GDM1 (cell line): ENCODE measurements at regions not wholly inside any gene's neighbourhood (a gene's known extent, or its start where the extent isn't known, plus 50 kb on each side); places are given as distances from the start of the nearest gene placed in this dataset.
"Not testable (repeated sequence)": the region's sequence is repeated elsewhere in the genome, so short reads cannot be mapped to it uniquely, and the experiment has no call there.

ENCODE experiments used
- DNase-seq: peaks from one replicate; lab custom pipeline; 2025; lab: John Stamatoyannopoulos, UW

DNA sequence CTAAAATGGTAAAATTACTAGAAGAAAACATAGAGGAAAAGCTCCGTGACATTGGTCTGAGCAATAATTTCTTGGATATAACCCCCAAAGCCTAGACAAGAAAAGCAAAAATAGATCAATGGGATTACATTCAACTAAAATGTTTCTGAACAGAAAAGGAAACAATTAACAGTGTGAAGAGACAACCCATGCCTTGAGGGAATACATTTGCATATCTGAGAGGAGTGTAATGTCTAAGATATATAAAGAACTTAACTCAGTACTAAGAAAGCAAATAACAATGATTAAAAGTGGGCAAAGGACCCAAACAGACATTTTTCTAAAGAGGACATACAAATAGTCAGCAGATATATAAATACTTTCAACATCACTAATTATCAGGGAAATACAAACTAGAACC lies 206.2 kb downstream of the VAPA start:
- no peak for DNase-seq

DNA sequence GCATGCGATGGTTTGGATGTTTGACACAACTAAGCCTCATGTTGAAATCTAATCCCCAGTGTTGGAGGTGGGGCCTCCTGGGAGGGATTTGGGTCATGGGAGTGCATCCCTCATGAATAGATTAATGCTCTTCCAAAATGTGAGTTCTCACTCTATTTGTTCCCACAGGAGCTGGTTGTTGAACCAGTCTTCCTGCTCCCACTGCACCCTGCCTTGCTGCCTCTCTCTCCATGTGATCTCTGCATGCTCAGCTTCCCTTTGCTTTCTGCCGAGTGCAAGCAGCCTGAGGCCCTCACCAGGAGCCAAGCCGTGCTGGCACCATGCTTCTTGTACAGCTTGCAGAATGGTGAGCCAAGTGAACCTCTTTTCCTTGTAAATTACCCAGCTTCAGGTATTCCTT lies 206.8 kb downstream of the VAPA start:
- no peak for DNase-seq

DNA sequence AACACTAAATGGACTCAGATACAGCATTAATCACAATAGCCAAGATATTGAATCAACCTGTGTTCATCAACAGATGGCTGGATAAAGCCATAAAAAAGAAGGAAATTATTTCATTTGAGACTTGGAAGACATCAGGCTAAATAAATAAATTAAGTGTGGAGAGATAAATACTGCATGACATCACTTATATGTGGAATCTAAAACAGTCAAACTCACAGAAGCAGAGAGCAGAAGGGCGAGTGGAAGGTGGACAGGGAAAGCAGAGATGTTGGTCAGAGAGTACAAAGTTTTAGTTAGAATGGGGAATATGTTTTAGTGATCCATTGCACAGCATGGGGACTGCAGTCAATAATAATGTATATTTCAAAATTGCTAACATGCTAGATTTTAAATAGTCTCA lies 207.2 kb downstream of the VAPA start:
- no peak for DNase-seq

DNA sequence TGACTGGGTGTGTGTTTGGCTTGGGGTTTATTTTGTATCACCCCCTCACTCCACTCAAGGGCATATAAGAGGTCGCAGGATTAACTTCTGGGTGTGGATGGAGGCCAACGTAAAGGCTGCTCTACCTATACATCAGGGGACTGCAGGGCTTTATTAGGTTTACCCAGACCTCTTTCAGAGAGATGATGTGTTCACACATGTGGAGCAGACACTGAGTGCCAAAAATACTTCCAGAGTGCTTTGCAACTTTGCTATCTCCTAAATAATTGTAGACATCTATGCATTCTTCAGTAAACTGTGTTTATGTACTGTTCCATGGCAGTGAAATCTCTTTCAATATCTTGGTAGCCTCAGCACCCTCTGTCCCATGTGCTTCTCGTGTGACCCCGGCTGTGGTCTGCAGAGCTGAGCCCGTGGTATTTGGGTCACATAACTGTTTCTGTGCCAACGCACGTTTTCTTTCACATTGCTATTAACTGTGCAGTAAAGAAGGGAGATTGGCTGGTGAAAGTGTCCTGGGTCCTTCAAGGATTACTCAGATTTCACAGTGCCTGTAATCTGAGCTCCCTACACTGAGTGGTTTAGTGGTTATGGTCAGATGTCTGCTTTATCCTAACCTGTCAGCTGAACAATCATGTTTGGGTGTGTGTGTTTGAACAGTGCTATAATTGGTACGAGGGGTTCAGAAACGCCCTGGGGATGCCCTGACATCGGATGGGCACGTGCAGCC lies 208.1 kb downstream of the VAPA start:
- no peak for DNase-seq

DNA sequence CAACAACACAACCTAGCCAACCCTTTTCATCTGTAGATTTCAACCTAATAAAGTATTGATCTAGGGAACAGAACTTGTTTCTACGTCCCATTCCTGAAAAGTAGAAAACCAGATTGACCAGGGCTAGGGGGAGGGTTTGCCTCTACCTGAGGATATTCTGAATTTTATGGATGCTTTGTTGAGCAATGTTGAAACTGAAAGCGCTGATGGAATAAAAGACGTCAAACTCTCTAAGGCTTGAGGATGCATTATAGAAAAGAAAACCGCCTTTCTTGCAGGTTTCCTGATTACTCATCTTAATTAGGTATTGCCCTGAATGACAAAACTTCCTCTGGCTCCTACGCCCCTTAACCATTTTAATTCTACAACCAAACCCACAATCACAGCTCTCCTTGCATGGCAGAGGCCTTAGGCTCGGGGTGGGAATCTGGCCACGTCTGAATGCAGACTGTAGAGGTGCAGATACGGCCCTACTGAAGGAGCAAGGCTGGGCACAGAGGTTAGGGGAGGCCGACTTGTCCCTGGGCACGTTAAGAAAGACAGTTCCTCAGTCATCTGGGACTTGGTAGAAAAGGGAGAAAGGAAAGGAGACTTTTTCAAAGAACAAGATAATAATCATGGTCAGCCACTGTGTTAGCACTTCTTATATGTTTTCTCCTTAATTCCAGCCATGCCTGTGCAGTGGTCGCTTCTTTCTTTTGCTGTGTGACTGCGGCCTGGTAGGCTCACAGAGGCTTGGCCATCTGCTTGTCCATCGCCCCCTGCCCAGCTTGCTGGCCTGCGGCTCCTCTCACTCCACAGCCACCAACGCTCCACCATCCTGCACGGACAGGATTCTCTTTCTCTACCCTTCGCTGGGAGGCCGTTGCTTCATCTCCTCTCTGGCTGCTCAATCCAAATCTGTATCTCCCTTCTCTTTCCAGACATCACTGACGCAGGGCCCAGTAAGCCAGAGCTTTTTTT lies 209.5 kb downstream of the VAPA start:
- no peak for DNase-seq

DNA sequence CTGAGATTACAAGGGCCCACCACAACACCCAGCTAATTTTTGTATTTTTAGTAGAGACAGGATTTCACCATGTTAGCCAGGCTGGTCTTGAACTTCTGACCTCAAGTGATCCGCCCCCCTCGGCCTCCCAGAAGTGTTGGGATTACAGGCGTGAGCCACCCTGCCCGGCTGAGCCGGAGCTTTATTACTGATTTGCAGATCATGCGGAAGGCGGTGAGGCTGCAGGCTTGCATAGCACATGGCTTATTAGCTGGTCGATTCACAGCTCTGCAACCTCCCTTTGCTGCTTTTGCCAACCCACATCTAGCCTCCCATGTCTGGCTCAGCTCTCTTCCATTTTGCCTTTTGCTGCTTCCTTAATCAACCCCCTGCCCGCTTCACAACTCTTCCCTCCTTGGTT lies 210.3 kb downstream of the VAPA start:
- no peak for DNase-seq

DNA sequence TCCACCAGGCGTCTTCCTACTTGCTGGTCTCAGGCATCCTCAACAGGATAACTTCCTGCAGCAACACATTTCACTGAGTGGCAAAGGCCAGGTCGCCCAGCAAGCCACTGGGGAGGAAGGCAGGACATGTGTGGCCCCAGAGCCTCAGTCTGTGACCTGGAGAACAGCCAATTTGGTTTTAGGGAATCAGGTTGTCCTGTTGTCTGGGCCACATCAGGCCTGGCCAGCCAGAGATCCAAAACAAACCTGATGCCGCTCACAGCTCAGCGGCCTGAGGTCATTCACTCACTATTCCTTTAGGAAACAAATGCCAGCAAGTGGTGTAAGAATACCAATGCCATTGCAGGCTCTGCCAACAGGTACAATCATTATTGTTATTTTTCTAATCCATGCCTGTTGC lies 210.7 kb downstream of the VAPA start:
- DNase-seq, result no peak

DNA sequence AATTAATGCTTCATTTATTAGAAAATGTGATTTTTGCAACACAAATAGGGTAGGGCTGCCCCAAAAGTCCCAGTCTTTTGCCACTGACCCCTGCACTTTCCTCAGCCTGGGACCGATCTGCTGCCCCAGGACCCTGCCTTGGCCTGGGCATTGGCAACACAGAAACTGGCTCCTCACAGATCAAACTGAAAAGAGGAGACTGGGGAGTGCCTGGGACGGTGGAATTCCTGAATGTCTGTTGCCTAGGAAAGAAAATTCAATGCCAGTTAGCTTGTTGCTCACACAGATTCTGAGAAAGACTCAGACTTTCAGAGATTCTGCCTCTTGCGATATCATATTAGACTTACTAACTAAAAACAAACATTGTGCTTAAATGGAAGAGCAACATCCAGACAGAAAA lies 211.2 kb downstream of the VAPA start:
- no peak for DNase-seq

DNA sequence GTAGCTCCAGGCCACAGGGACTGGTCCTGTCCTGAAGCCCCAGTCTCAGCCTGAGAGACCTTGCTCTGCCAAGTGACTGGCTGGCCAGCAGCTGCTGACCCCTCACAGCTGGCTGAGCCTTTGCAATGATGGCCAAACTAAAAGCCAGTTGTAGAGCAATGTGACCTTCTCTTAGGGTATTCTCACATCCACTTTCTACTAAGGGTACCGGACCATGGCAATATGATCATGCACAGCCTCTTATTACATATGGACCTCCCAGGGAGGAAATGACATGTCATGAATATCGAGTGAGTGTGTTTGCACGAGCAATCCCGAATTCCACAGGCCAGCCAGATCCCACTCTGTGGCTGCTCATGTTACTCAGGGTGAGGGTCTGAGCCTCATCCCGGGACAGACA lies 213.9 kb downstream of the VAPA start:
- no peak for DNase-seq

DNA sequence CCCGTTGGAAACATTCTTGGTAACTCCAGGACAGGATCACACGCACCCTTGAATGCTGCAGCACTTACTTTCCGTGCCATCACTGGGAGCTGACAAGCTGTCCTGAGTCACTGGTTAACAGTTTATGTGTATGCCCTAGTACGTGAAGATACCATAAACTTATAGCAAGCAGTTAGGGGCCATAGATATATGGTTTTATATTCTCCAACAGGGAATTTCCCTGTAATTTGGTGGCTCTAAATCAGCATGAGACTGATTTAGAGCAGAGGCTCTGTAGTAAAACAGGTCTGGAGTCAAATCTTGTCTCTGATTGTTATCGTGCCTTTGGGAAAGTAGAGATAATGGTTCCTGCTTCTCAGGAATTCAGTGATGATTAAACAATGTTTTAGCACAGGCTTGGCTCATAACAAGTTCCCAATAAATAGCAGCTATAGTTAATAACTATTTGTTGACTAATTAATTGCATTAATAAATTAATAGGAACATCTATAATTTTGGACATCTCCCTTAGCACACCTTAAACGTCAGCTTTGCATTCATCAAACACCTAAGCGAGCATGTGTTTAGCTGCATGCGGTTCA lies 215.2 kb downstream of the VAPA start:
- DNase-seq, result no peak

DNA sequence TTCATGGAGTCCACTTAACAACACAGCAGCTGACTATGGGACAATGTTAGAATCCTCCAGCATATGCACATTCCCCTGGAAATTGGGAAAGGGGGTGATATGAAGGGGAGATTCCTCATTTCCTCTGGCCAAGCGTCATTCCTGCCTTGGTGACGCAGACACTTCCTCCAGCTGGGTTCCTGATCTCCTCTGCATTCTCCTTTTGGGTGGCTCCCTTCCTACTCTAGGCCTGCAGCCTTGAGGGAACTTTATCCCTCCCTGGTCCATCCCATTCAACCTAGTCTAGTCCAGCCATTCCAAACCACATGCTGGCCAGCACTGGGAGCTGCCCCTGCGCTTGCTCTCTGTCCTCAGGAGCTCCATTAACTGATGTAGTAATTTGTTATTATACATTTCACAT lies 216.8 kb downstream of the VAPA start:
- no peak for DNase-seq

DNA sequence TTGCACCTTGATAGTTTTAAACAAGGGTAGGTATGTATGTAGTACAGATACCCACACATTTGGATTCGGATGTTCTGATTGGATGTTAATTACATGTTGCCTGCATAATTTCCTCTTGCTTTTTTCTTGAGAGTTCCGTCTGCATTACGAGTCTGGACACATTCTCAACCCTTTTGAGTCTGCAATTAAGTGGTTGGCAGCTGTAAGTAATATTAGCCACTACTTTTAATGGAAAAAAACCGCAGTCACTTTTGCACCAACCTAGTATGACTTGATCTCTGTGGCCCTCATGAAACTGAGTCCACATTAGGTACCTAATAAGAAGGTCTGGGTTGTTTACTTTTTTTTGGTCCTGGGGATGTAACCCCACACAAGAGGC lies 217.3 kb downstream of the VAPA start:
- no peak for DNase-seq

DNA sequence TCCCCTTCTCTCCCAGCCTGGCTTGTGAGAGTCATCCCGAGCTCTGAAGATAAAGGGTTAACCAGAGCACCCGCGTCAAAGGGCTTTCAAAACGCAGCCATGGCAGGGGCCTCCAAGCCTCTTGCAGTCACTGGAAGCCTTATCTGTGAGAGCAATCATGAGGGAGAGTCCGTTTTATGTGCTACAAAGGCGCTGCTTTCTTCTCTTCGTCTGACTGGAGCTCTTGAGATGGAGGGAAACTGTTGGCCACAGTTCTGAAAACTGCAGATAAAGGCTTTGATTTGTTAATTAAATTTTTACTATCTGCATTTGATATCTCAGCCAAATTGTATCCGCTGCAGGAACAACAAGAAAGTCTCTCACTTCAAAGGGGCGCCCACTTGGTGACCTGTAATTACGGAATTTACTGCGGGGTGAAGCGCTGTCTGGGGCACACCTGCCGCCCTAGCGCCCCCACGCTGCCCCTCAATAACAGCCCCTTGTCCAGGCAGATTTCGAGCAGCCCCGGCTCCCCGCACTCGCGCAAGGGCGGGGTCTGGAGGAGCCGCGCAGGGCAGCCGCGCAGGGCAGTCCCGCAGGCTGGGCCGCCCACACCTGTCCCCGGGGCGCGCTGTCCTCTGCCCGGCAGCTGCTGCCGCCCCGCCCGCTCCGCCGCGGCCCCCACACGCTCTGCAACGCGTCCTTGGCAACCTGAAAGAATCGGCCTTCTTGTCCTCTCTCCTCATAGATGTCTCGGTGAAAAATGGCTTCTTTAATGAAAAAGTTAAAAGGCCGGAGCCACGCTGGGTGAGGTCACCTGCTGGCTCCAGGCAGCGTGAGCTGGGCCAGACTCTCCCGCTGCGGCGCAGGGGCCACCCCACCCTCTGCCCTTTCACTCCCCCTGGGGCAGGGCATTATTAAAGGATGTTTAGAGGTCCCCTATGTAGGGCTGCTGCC lies 217.9 kb downstream of the VAPA start:
- DNase-seq, result no peak

DNA sequence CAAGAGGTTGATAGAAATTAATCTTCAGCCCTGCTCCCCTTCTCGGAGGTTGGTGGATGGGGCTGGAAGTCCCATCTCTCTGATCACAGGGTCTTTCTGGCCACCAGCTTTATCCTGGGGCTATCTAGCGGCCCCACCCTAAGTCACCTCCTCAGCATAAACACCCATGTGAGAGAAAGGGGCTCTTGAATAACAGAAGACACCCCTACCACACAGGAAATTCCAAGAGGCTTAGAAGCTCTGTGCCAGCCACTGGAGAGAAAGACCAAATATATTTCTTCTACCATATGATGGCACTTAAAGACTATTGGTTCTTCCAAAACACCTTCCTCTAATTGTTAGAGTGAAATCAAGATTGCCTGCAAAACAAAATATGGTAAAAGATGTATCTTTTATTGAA lies 219.7 kb downstream of the VAPA start:
- DNase-seq, result no peak

DNA sequence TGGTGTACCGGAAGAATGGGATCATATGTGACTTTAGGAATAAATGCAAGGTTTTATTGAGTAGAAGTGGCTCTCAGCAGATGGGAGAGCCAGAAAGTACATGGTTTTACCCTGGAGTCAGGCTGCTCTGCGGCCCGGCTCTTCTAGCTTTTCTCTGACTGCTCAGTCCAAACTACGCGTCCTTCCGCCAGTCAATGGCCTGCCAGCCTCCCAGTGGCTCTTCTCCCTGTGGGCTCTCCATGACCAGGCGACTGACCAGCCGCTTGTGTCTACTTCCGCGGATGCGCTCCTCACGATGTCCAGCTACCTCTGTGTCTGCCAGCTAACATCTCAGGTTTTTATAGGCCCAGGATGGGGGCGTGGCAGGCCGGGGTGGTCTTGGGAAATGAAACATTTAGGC lies 220.4 kb downstream of the VAPA start:
- no peak for DNase-seq

DNA sequence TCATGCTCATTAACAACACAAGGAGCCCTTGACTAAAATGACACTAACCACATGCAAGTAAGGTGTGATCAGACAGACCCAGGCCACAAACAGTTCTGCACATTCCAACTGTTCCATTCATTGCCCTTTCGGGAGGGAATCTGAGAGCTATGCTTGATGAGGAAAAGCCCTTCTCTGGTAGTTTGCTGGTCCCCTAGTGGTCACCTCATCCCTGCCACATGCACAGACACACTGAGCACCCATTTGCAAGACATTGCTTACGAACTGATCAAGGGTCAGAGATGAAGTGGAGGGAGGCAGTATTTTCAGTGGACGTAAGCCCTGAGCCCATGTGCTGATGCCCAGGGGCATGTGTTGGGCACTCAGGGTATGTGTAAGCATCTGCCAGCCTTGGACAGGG lies 220.9 kb downstream of the VAPA start:
- DNase-seq, result not testable (repeated sequence)

DNA sequence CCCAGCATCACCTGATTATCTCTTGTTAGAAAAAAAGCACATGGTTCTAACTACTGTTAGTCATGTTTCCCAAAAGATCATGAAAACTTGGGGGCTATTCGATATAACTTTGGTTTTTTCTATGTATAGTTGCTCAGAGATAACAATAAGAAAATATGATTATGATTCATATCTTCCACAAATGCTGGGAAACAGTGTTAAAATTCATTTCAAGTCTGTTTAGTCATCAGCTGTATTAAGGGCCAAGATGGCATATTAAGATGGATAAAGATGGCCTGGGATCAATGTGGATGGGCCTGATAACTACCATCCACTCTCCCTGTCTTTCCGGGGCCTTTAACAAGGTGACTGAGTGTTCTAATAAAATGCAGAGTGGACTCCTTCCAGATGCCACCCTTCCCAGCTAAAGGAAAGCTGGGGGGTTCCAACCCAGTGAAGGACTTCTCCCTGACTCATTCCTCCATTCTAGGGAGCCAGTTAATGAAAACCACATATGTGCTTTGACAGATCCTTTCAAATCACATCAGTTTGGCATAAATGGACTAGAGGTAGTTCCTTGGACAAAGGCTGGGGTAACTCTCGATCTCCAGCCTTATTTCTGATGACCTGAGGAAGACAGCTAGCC lies 221.6 kb downstream of the VAPA start:
- DNase-seq, result no peak

DNA sequence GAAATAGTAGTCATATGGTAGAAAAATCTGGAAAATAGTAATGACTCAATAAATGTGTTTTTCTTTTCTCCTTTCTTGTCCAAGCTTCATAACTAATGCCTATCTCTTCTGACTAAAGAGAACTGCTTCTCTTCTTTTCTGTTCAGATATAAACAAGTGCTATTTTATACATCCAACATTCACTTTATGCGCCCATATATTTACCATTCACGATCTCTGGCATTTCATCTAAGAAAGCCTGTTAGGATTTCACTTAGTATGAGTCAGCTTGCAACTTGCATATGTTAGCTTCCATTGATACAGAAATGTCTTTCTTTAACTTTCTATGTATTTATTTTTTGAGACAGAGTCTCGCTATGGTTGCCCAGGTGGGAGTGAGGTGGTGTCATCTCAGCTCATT lies 224.9 kb downstream of the VAPA start:
- no peak for DNase-seq

DNA sequence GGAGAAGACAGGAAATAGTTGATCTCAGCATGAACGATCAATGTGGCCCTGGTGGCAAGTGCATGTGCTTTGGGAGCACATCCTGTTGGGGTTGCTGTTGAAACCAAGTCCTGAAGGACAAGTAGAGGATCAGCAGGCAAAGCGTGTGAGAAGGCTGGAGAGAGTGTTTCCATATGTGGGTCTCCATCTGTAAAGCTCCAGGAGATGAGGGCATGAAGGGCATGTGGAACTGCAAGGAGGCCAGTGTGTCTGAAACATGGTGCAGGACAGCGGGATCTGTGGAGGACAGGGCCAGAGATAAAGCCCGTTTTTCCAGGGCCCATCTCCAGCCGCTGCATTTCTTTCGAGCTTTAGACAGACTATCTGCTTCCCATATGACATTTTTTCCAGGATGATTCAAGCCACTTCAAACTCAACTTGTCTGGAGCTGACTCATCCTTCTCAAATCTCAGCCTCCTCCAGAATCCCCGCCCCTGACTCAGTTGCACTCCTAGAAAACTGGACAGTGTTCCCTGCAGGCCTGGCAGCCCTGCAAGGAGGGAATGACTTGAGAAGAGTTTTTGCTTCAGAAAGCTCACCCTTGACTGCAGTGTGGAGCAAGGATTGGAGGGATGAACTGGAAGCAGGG lies 226.1 kb downstream of the VAPA start:
- no peak for DNase-seq

DNA sequence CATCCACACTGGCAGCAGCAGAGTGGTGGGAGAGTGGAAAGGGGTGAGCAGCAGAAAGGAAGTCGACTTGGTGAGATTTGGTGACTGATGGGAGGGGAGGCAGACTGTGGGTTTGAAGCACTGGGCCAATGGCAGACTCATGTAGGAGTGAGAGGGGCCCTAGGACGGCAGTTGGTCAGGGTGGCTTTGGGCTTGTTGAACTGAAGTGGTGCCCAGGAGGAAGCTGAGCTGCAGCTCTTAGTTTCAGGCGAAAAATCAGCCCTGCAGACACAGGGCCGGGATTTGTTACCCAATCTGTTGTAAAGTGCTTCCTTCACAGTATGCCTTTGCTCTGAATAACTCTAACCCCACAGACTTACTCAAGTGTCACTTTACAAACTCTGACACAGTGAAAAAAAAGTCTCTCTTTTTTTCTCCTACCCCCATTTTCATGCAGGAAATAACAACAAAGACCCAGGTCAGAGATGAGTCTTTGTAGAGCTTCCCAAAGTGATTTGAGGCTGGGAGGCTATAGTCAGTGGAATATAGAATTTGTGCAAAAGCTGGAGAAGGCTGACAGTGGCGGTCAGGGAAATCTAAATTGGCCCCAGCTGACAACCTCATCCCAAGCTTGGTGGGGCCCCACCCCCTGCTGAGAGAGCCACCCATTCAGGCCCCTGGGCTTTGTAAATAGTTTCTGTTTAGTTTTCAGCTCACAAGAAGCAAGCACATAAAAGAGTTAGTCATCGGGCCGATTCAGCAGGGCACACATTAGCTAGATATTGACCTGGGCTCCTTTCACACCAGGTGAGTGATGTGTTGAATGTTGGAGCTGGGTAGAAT lies 226.9 kb downstream of the VAPA start:
- DNase-seq, result no peak
